ENCODE measurements at regions not wholly inside any gene's neighbourhood (a gene's known extent, or its start where the extent isn't known, plus 50 kb on each side); places are given as distances from the start of the nearest gene placed in this dataset.

DNA sequence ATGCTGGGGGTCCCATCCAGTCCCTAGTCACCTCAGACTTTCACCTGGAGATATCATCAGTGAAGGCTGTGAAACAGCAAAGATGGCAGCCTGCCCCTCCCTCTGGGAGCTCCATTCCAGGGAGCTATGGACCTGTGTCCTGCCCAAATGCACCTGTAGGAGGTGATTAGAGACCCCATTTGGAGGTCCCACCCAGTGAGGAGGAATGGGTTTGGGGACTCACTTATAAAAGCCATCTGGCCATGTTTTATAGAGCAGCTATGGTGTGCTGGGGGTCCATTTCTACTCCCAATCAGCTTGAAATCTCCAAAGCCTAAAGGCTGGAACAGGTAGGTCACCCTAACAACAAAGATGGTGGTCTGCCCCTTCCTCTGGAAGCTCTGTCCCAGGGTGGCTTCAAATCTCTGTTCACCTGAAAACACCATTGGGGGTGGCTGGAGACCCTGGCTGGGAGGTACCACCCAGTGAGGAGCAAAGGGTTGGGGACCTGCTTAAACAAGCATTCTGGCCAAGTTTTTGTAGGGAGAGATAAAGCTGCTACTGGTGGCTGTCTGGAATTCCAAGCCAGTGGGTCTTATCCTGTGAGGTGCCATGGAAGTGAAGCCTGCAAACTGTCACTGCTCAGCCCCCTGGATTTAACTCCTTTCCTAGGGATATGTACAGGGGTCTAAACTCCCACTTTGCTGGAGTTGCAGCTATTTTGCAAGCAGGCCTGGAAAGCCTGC, 182.3 kb downstream of the RASSF9 start:
- H3K4me3 Mint-ChIP-seq: no peak overlapping the region

GRCh38 chr12:85654456-85654840, 181.8 kb downstream of the RASSF9 start:
- TF ChIP-seq, protein P1, sequence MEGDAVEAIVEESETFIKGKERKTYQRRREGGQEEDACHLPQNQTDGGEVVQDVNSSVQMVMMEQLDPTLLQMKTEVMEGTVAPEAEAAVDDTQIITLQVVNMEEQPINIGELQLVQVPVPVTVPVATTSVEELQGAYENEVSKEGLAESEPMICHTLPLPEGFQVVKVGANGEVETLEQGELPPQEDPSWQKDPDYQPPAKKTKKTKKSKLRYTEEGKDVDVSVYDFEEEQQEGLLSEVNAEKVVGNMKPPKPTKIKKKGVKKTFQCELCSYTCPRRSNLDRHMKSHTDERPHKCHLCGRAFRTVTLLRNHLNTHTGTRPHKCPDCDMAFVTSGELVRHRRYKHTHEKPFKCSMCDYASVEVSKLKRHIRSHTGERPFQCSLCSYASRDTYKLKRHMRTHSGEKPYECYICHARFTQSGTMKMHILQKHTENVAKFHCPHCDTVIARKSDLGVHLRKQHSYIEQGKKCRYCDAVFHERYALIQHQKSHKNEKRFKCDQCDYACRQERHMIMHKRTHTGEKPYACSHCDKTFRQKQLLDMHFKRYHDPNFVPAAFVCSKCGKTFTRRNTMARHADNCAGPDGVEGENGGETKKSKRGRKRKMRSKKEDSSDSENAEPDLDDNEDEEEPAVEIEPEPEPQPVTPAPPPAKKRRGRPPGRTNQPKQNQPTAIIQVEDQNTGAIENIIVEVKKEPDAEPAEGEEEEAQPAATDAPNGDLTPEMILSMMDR (IDR thresholded peaks at IDR 0.05; ENCODE audit: unreplicated experiment in 3 of 3): no peak
- no peaks in the 10 kb centered on the region for H3K4me1 Mint-ChIP-seq
- no peaks in the 10 kb centered on the region for H3K27me3 Mint-ChIP-seq (ENCODE audit: low read depth)
- H3K9me3 Mint-ChIP-seq: peaks cover 28% of the 10 kb centered on the region
- no peak overlapping the region for H3K27ac Mint-ChIP-seq
- no peaks in the 10 kb centered on the region for H3K36me3 Mint-ChIP-seq (ENCODE audit: low read depth)
- H3K4me3 Mint-ChIP-seq: no peak overlapping the region

More for the DNA sequence above, 182.3 kb downstream of the RASSF9 start:
- no peaks in the 10 kb centered on the region for H3K27me3 Mint-ChIP-seq (ENCODE audit: low read depth)
- TF ChIP-seq, protein P1 (IDR thresholded peaks at IDR 0.05; ENCODE audit: unreplicated experiment in 3 of 3): no peak
- H3K4me1 Mint-ChIP-seq: no peaks in the 10 kb centered on the region
- peaks cover 28% of the 10 kb centered on the region for H3K9me3 Mint-ChIP-seq
- H3K27ac Mint-ChIP-seq: no peak overlapping the region
- H3K36me3 Mint-ChIP-seq (ENCODE audit: low read depth): no peaks in the 10 kb centered on the region

DNA sequence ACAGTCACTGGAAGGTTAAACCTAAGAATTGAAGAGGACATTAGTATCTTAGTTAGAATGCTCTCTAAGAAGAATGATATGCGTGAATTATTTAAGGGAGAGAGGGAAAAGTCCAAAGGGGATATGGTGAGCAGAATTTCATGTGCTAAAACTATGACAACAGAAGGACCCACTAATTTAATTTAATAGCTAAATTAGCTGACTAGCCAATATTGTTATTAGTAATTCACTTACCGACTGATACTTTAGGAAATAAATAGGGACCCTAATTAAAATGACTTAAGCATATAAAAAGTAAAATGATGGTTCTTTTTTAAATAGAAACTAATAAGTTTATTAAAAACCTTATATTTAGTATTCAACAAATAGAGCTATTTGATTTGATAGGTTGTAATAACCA, 179.6 kb downstream of the RASSF9 start:
- no peaks in the 10 kb centered on the region for H3K27me3 Mint-ChIP-seq (ENCODE audit: low read depth)
- TF ChIP-seq, protein P1 (IDR thresholded peaks at IDR 0.05; ENCODE audit: unreplicated experiment in 3 of 3): no peak
- no peaks in the 10 kb centered on the region for H3K4me1 Mint-ChIP-seq
- no peak overlapping the region for H3K27ac Mint-ChIP-seq
- peaks cover 21% of the 10 kb centered on the region for H3K9me3 Mint-ChIP-seq
- H3K36me3 Mint-ChIP-seq (ENCODE audit: low read depth): no peaks in the 10 kb centered on the region
- H3K4me3 Mint-ChIP-seq: no peak overlapping the region

DNA sequence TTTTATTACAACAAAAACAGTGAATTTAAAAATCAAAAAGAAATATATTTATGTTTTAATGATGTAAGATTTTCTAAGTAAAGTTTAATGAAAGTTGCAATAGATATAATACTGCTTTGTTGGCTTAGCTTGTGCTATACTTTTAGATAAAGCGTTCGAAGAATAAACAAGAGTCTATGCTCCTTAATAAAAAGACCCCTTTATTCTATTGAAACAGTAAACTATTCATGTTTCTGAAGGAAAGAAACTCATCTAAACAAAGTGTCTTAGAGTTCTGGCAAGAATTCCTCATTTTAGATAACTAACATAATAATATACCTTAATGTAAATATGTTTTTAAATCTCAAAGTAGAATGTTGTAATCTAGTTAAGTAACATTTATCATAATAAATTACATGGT, 179.0 kb downstream of the RASSF9 start:
- H3K27me3 Mint-ChIP-seq (ENCODE audit: low read depth): no peaks in the 10 kb centered on the region
- H3K4me3 Mint-ChIP-seq: no peak overlapping the region
- TF ChIP-seq, protein P1 (IDR thresholded peaks at IDR 0.05; ENCODE audit: unreplicated experiment in 3 of 3): no peak
- H3K36me3 Mint-ChIP-seq (ENCODE audit: low read depth): no peaks in the 10 kb centered on the region
- H3K9me3 Mint-ChIP-seq: peaks cover 16% of the 10 kb centered on the region
- H3K4me1 Mint-ChIP-seq: no peaks in the 10 kb centered on the region
- H3K27ac Mint-ChIP-seq: no peak overlapping the region

DNA sequence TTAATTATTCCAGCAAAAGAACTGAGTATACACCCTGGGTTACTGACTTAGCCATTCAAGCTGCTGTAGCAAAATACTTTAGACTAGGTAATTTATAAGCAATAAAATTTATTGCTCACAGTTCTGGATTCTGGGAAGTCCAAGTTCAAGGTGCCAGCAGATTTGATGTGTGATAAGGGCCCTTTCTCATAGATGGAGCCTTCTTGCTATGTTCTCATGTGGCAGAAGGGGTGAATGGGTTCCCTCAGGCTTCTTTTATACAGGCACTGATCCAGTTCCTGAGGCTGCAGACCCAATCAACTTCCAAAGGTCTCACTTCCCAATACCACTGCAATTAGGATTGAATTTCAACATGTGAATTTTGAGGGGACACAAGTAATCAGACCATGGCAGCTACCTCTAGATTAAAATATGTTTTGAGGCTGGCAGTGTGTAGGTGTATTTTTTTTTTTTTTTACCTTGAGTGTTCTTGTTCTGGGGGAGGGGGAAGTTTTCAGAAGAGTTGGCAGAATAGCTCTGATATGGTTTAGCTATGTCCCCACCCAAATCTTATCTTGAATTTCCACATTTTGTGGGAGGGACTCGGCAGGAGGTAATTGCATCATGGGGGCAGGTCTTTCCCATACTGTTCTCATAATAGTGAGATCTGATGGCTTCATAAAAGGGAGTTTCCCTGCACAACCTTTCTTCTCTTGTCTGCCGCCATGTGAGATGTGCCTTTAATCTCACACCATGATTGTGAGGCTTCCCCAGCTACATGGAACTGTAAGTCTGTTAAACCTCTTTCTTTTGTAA, 178.2 kb downstream of the RASSF9 start:
- H3K9me3 Mint-ChIP-seq: peaks cover 12% of the 10 kb centered on the region
- no peaks in the 10 kb centered on the region for H3K4me1 Mint-ChIP-seq
- no peaks in the 10 kb centered on the region for H3K27me3 Mint-ChIP-seq (ENCODE audit: low read depth)
- TF ChIP-seq, protein P1 (IDR thresholded peaks at IDR 0.05; ENCODE audit: unreplicated experiment in 3 of 3): no peak
- H3K36me3 Mint-ChIP-seq (ENCODE audit: low read depth): no peaks in the 10 kb centered on the region
- H3K27ac Mint-ChIP-seq: no peak overlapping the region
- H3K4me3 Mint-ChIP-seq: no peak overlapping the region
